ENCODE measurements at regions not wholly inside any gene's neighbourhood (a gene's known extent, or its start where the extent isn't known, plus 50 kb on each side); places are given as distances from the start of the nearest gene placed in this dataset.
"Not testable (repeated sequence)": the region's sequence is repeated elsewhere in the genome, so short reads cannot be mapped to it uniquely, and the experiment has no call there.

- H3K4me1 Mint-ChIP-seq, result no peaks in the 10 kb centered on the region
- H3K27ac Mint-ChIP-seq, result no peak overlapping the region
- TF ChIP-seq CTCF (IDR thresholded peaks at IDR 0.05) (no peak), EZH2 (IDR thresholded peaks at IDR 0.05; ENCODE audit: borderline replicate concordance, insufficient read depth, low read depth, low read length, poor library complexity, severe bottlenecking) (no peak)
- Histone ChIP-seq H2AFZ (ENCODE audit: insufficient read depth, low read depth, low read length, poor library complexity, severe bottlenecking) (no peak overlapping the region), H3K27me3 (replicated peaks in 1 of 4; ENCODE audit: control extremely low read depth in 1 of 4, control insufficient read depth in 3 of 4, insufficient read depth in 4 of 4, low read length in 3 of 4) (no peaks in the 10 kb centered on the region), H3K4me3 (ENCODE audit: control extremely low read depth in 1 of 5, extremely low read depth in 1 of 5, insufficient read depth in 1 of 5, low read depth in 2 of 5, low read length in 4 of 5) (no peak overlapping the region), H3K4me1 (ENCODE audit: control insufficient read depth in 2 of 2, insufficient read depth in 2 of 2, low read length in 2 of 2) (no peaks in the 10 kb centered on the region), H3K4me2 (replicated peaks; ENCODE audit: low read depth, low read length, poor library complexity, severe bottlenecking) (no peak overlapping the region), H4K20me1 (ENCODE audit: control insufficient read depth, insufficient read depth, low read length, poor library complexity, severe bottlenecking) (no peaks in the 10 kb centered on the region), H3K9me3 (ENCODE audit: control extremely low read depth in 1 of 3, control insufficient read depth in 2 of 3, insufficient read depth in 1 of 3, low read length in 2 of 3) (peaks cover 0 to 4% (median 0%) of the 10 kb centered on the region in 3 donors), H3K36me3 (replicated peaks in 1 of 2; ENCODE audit: control extremely low read depth in 1 of 2, control insufficient read depth in 1 of 2, extremely low read depth in 1 of 2, insufficient read depth in 2 of 2, low read length in 1 of 2) (no peaks in the 10 kb centered on the region), H3K27ac (ENCODE audit: low read length in 2 of 2) (no peak overlapping the region), H3K9ac (ENCODE audit: low read length) (no peak overlapping the region), H3K79me2 (ENCODE audit: control insufficient read depth, insufficient read depth, low read length) (no peaks in the 10 kb centered on the region)
- ChIA-PET CTCF (no interaction called here), POLR2A (no interaction called here)
- H3K4me3 Mint-ChIP-seq, result no peak overlapping the region
- 100% methylated on average over 2 of the region's 2 CpGs for WGBS (ENCODE audit: insufficient coverage)
- DNase-seq (no peak), ATAC-seq (ENCODE audit: low read depth) (no peak)
- intact Hi-C loops (cut with micrococcal nuclease), result no loop called here
- peaks cover 18% of the 10 kb centered on the region for H3K9me3 Mint-ChIP-seq (ENCODE audit: insufficient read depth)
- peaks cover 3% of the 10 kb centered on the region for H3K27me3 Mint-ChIP-seq
Observed at GRCh38 chr3:4211610-4212009, 91.6 kb upstream of the SETMAR start.

DNA sequence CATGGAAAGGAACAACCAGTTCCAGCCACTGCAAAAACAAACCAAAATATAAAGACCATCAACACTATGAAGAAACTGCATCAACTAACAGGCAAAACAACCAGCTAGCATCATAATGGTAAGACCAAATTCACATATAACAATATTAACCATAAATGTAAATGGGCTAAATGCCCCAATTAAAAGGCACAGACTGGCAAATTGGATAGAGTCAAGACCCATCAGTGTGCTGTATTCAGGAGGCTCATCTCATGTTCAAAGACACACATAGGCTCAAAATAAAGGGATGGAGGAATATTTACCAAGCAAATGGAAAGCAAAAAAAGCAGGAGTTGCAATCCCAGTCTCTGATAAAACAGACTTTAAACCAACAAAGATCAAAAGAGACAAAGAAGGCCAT is 89.7 kb upstream of the SETMAR start:
- H3K27ac ChIP-seq (ENCODE audit: low read length in 2 of 2); H3K79me2 ChIP-seq (ENCODE audit: control insufficient read depth, insufficient read depth, low read length); H3K9me3 ChIP-seq (ENCODE audit: control extremely low read depth in 1 of 3, control insufficient read depth in 2 of 3, insufficient read depth in 1 of 3, low read length in 2 of 3); H3K4me3 ChIP-seq (ENCODE audit: control extremely low read depth in 1 of 5, extremely low read depth in 1 of 5, insufficient read depth in 1 of 5, low read depth in 2 of 5, low read length in 4 of 5); H3K27ac Mint-ChIP-seq; H3K9ac ChIP-seq (ENCODE audit: low read length); H3K4me2 ChIP-seq (replicated peaks; ENCODE audit: low read depth, low read length, poor library complexity, severe bottlenecking); H2AFZ ChIP-seq (ENCODE audit: insufficient read depth, low read depth, low read length, poor library complexity, severe bottlenecking); ATAC-seq (ENCODE audit: low read depth); H3K36me3 ChIP-seq (replicated peaks in 1 of 2; ENCODE audit: control extremely low read depth in 1 of 2, control insufficient read depth in 1 of 2, extremely low read depth in 1 of 2, insufficient read depth in 2 of 2, low read length in 1 of 2); H3K4me1 ChIP-seq (ENCODE audit: control insufficient read depth in 2 of 2, insufficient read depth in 2 of 2, low read length in 2 of 2); intact Hi-C loops (cut with micrococcal nuclease); H3K27me3 ChIP-seq (replicated peaks in 1 of 4; ENCODE audit: control extremely low read depth in 1 of 4, control insufficient read depth in 3 of 4, insufficient read depth in 4 of 4, low read length in 3 of 4); POLR2A ChIA-PET; DNase-seq; H4K20me1 ChIP-seq (ENCODE audit: control insufficient read depth, insufficient read depth, low read length, poor library complexity, severe bottlenecking); H3K4me1 Mint-ChIP-seq; H3K4me3 Mint-ChIP-seq; H3K27me3 Mint-ChIP-seq; CTCF ChIA-PET: not testable (repeated sequence)
- peaks cover 18% of the 10 kb centered on the region for H3K9me3 Mint-ChIP-seq (ENCODE audit: insufficient read depth)

GRCh38 chr3:4216974-4217373 is 86.2 kb upstream of the SETMAR start:
- H3K4me1 ChIP-seq (ENCODE audit: control insufficient read depth in 2 of 2, insufficient read depth in 2 of 2, low read length in 2 of 2); H3K4me3 Mint-ChIP-seq; CTCF ChIA-PET; H3K4me3 ChIP-seq (ENCODE audit: control extremely low read depth in 1 of 5, extremely low read depth in 1 of 5, insufficient read depth in 1 of 5, low read depth in 2 of 5, low read length in 4 of 5); H3K27ac Mint-ChIP-seq; H3K79me2 ChIP-seq (ENCODE audit: control insufficient read depth, insufficient read depth, low read length); DNase-seq; H3K27me3 ChIP-seq (replicated peaks in 1 of 4; ENCODE audit: control extremely low read depth in 1 of 4, control insufficient read depth in 3 of 4, insufficient read depth in 4 of 4, low read length in 3 of 4); H3K27me3 Mint-ChIP-seq; H3K4me2 ChIP-seq (replicated peaks; ENCODE audit: low read depth, low read length, poor library complexity, severe bottlenecking); POLR2A ChIA-PET; H3K27ac ChIP-seq (ENCODE audit: low read length in 2 of 2); intact Hi-C loops (cut with micrococcal nuclease); H4K20me1 ChIP-seq (ENCODE audit: control insufficient read depth, insufficient read depth, low read length, poor library complexity, severe bottlenecking); ATAC-seq (ENCODE audit: low read depth); H3K36me3 ChIP-seq (replicated peaks in 1 of 2; ENCODE audit: control extremely low read depth in 1 of 2, control insufficient read depth in 1 of 2, extremely low read depth in 1 of 2, insufficient read depth in 2 of 2, low read length in 1 of 2); H3K9ac ChIP-seq (ENCODE audit: low read length); H3K9me3 ChIP-seq (ENCODE audit: control extremely low read depth in 1 of 3, control insufficient read depth in 2 of 3, insufficient read depth in 1 of 3, low read length in 2 of 3); H2AFZ ChIP-seq (ENCODE audit: insufficient read depth, low read depth, low read length, poor library complexity, severe bottlenecking): not testable (repeated sequence)
- WGBS (ENCODE audit: insufficient coverage), result no CpG with 5 or more reads among the region's 2 CpGs
- H3K9me3 Mint-ChIP-seq (ENCODE audit: insufficient read depth), result peaks cover 18% of the 10 kb centered on the region
- peaks cover 19% of the 10 kb centered on the region for H3K4me1 Mint-ChIP-seq

Data from B cell (primary cell).